NB4 (cell line): ENCODE measurements at regions not wholly inside any gene's neighbourhood (a gene's known extent, or its start where the extent isn't known, plus 50 kb on each side); places are given as distances from the start of the nearest gene placed in this dataset.

ENCODE experiments used
- DNase-seq: peaks from one replicate; pipeline ENCODE4 v3.0.0; 2010; ENCODE audit warnings: low read depth
- H3K4me3 ChIP-seq: one replicate; pipeline ENCODE4 v1.5.1; 2011; ENCODE audit warnings: mild to moderate bottlenecking, low read depth, low read length, moderate library complexity
- MYC ChIP-seq: IDR thresholded peaks from 2 replicates; pipeline ENCODE4 v1.6.1; 2011; ENCODE audit warnings: low read depth, low read length
- POLR2A ChIP-seq: IDR thresholded peaks from 2 replicates; pipeline ENCODE4 v1.6.1; 2011; ENCODE audit warnings: mild to moderate bottlenecking; ENCODE audit not compliant: insufficient read length; ENCODE audit errors: extremely low read depth
- TF ChIP-seq, protein P1 (sequence below): IDR thresholded peaks from 2 replicates; pipeline ENCODE4 v1.6.1; 2011; ENCODE audit warnings: low read depth, low read length
- TF ChIP-seq, protein P2 (sequence below): IDR thresholded peaks from one replicate; pipeline ENCODE4 v1.5.1; 2012; ENCODE audit warnings: low read depth, low read length

DNA sequence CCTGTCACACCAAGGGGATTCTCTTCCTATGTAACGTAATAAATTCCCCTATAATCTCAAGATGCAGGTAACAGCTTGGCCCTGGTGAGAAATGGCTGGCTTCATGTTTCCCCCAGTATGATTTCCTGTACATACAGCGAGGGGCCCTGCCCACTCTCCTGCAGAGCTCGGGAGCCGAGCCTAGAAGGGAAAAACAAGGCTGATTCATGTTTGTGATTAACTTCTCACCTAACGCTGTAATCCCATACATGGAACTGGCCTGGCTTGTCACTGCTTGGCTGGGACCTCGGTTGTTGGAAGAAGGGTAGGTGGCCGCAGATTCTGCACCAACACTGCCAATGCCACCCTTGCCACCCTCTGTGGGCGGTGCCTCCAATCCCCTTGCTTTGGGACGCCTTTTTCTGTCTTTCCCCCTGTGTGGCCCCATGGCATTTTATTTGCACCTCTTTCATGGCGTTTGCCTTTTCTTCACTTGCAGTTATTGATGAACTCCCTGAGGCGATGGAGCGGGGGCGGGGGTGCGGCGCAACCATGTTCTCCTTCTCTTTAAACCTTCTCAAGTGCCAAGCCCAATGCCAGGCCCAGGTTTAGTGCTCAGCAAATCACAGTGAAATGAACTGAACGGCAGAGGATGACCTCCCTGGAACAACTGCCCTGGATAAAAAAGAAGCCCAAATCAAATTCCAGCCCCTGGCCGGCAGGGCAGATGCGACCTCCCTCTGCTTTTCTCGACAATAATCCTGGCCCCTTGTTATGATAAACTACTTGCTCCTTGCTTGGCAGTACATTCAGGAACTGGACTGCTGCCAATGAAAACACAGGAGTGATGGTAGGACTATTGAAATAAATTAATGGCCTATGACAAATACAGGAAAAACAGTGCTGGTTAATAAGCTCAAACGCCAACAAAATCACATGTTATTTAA lies 108.1 kb downstream of the TMEM174 start:
- H3K4me3 ChIP-seq, result no peak overlapping the region
- TF ChIP-seq MYC, result no peak
- no peak for TF ChIP-seq POLR2A
- TF ChIP-seq, protein P1, sequence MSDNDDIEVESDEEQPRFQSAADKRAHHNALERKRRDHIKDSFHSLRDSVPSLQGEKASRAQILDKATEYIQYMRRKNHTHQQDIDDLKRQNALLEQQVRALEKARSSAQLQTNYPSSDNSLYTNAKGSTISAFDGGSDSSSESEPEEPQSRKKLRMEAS, result no peak
- TF ChIP-seq, protein P2, sequence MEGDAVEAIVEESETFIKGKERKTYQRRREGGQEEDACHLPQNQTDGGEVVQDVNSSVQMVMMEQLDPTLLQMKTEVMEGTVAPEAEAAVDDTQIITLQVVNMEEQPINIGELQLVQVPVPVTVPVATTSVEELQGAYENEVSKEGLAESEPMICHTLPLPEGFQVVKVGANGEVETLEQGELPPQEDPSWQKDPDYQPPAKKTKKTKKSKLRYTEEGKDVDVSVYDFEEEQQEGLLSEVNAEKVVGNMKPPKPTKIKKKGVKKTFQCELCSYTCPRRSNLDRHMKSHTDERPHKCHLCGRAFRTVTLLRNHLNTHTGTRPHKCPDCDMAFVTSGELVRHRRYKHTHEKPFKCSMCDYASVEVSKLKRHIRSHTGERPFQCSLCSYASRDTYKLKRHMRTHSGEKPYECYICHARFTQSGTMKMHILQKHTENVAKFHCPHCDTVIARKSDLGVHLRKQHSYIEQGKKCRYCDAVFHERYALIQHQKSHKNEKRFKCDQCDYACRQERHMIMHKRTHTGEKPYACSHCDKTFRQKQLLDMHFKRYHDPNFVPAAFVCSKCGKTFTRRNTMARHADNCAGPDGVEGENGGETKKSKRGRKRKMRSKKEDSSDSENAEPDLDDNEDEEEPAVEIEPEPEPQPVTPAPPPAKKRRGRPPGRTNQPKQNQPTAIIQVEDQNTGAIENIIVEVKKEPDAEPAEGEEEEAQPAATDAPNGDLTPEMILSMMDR, result no peak
- DNase-seq, result no peak

DNA sequence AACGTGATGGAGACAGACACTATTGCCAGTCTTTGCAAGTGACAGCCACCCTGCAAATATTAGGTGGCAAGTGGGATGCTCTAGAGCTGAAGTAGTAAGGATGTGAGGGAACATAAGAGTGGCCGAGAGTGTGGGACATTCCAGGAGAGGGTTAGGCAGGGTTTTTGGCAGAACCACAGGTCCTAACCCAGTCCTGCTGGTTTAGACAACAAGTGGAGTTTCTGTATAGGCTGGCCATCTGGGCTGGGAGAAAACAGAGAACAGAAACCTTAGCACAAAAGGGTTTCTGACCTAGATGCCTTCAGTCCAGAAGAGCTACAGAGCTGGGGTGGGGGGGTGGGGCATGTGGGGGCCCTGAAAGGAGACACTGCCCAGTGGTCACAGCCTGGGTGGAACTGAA lies 107.4 kb downstream of the TMEM174 start:
- H3K4me3 ChIP-seq, result no peak overlapping the region
- TF ChIP-seq MYC, result no peak
- TF ChIP-seq, protein P1, result no peak
- TF ChIP-seq POLR2A, result no peak
- TF ChIP-seq, protein P2, result no peak
- DNase-seq, result no peak

DNA sequence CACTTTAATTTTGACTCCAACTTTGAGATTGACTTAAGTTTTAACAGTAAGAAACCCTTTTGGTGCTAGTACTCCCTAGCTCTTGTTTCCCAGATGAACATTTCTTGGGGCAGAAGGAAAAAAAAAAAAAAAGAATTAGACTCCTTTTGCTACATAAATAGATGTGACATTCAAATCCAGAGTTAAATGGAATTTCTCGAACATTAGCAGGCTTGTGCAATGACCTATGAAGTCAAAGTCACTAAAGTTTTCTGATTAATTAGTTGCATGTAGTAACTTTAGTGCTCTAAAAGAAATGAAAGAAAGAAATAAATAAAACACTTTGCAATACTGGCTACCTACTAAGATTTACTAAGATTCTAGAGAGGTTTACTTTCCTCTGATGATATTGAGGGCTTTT lies 106.8 kb downstream of the TMEM174 start:
- TF ChIP-seq, protein P2, result no peak
- TF ChIP-seq POLR2A (no peak), MYC (no peak)
- TF ChIP-seq, protein P1, result no peak
- no peak for DNase-seq
- no peak overlapping the region for H3K4me3 ChIP-seq

DNA sequence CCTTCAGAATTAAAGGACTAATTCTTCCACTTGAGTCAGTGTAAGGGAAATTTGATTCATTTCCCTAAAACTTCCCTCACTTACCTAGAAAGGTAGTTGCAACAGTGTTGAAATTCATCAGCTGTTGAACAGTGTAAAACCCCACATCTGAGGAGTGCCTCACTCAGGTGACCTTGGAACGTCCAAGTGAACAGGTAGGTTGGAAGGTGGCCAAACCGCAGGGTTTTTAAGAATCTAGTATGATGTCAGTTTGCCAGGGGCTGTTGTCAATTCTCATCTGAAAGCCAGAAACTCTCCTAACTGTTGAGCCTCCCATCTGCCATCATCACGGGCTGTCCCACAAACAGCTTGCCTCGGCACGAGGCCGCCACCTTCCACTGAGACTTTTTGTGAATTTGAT lies 105.7 kb downstream of the TMEM174 start:
- TF ChIP-seq, protein P2, result no peak
- no peak for TF ChIP-seq POLR2A
- TF ChIP-seq MYC, result no peak
- TF ChIP-seq, protein P1, result no peak
- no peak for DNase-seq
- H3K4me3 ChIP-seq, result no peak overlapping the region

DNA sequence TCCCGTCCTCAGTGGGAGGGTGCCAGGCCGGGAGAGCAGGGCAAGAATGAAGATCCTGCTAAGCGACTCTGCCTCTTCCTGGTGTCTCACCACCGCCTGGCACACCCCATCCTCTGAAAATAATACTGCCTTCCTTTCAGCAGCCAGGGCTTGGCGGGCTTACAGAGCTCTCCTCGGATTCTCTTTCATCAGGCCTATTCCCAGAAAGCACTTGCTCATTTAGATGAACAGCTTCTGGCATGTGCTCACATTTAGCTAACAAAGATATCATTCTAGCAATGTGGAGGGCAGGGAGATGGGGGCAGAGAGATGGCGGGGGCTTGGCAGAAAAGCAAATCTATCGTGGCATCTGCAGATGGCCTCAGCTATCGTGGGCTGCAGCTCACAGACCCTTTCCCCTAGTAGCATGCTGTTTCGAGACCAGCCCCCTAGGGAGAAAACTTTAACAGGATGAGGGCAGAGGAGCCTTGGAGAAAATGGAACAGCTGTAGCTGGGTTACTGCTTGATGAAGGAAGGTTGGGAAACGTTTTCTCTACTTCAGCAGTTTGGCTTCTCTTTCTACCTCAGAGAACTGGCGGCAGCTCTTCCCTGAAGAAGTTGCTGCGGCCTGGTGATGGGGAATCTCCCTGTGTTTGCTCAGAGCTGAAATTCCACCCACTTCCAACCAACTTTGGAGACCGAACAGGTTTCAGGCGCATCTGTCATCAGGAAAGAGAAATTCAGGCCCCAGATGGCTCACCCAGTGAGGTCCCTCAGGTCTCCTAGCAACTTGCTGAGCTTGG lies 102.1 kb downstream of the TMEM174 start:
- TF ChIP-seq, protein P1, result no peak
- TF ChIP-seq, protein P2, result no peak
- TF ChIP-seq MYC (no peak), POLR2A (no peak)
- H3K4me3 ChIP-seq, result no peak overlapping the region
- DNase-seq, result no peak
